GM12874 (cell line): ENCODE measurements at regions not wholly inside any gene's neighbourhood (a gene's known extent, or its start where the extent isn't known, plus 50 kb on each side); places are given as distances from the start of the nearest gene placed in this dataset.

Experiments
- CTCF ChIP-seq: IDR thresholded peaks from 2 replicates; pipeline ENCODE4 v1.5.1; 2011; ENCODE audit warnings: low read depth, mild to moderate bottlenecking, control low read depth, low read length, moderate library complexity; ENCODE audit not compliant: insufficient read depth

GRCh38 chr5:53397141-53397757 lies 83.2 kb upstream of the FST start:
- TF ChIP-seq CTCF, result no peak

GRCh38 chr5:53397845-53398244 lies 82.6 kb upstream of the FST start:
- no peak for TF ChIP-seq CTCF

DNA sequence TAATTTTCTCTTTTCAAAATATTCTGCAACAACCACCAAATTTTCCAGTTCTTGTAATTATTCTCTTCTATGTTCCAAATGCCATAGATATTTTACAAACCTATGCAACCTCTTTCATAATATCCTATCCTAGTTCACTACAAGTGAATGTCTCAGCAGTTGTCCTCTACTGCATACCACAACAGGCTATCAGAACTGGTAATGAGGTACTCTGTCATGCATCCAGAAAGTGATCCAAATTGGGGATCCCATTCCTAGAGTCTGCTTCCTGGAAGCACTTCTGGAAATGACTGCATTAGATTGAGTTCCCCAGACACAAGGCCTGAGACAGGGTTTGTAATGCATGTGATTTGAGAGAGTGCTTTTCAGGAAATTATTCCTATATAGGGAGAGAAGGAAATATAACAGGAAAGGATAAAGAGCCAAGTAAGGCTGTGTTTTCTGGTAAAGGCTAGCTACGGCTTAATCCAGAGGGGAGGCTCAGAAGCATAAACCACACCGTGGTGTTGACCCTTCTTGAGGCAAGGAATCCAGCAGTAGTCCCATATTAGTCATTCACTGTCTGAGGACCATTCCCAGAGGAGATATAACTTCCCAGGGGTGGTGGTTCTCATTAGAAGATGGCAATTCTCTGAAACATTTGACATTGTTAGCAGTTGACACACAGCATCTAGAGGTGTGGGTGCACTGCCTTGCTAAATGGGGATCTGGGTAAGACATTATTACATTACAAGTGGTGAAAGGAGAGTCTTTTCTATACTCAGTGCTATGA lies 80.3 kb upstream of the FST start:
- TF ChIP-seq CTCF, result no peak

- TF ChIP-seq CTCF, result no peak
Measured at GRCh38 chr5:53403291-53403690, 77.1 kb upstream of the FST start.

DNA sequence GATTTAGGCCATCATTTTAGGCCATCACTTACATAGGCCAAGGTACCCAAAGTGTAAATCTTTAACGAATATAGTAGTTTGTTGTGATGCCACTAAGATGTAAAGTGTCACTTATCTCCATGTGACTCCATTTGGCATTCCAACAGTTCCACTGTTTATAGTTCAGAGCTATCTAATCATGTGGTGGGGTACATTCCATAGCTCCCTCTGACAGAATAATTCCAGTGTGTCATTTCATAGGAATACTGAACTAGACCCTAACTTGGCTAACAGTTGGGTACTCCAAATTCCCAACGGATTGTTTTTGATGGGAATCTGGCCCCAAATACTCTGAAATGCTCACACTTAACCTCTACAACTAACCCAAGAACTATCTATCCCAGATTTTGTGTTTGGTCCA lies 76.7 kb upstream of the FST start:
- no peak for TF ChIP-seq CTCF

- no peak for TF ChIP-seq CTCF
Measured at GRCh38 chr5:53405396-53405795, 75.0 kb upstream of the FST start.

DNA sequence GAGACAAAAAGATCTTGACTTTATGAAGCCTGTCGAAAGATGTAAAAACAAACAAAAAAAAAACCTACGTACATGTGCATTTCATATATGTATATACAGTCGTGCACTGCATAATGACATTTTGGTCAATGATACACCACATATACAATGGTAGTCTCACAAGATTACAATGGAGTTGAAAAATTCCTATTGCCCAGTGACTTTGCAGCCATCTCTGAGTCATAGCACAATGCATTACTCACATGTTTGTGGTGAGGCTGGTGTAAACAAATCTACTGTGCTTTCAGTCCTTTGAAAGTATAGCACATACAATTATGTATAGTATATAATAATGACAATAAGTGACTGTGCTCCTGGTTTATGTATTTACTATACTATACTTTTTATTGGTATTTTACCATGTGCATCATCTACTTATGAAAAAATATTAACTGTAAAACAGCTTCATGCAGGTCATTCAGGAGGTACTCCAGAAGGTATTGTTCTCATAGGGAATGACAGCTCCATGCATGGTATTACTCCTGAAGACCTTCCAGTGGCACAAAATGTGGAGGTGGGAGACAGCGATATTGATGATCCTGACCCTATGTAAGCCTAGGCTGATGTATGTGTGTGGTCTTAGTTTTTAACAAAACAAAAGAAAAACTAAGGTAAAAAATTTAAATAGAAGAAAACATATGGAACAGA lies 73.7 kb upstream of the FST start:
- no peak for TF ChIP-seq CTCF
